Parathyroid adenoma (tissue), 2 donors: ENCODE measurements at regions not wholly inside any gene's neighbourhood (a gene's known extent, or its start where the extent isn't known, plus 50 kb on each side); places are given as distances from the start of the nearest gene placed in this dataset.

Experiments
- H2AFZ ChIP-seq: fragments of 300-600 bp; sonication (generic); one replicate; pipeline ENCODE4 v1.7.0; 2017; ENCODE audit warnings: antibody characterized with exemption, mild to moderate bottlenecking
- H3K27ac ChIP-seq: fragments of 300-600 bp; sonication (generic); one replicate; pipeline ENCODE4 v1.7.0; 2017
- H3K27me3 ChIP-seq: fragments of 300-600 bp; sonication (generic); one replicate; pipeline ENCODE4 v1.7.0; 2017; ENCODE audit warnings: low read length; ENCODE audit not compliant: control insufficient read depth, insufficient read depth
- H3K36me3 ChIP-seq: fragments of 300-600 bp; sonication (generic); one replicate; pipeline ENCODE4 v1.7.0; 2017; ENCODE audit warnings: low read length; ENCODE audit not compliant: control insufficient read depth, insufficient read depth
- H3K4me1 ChIP-seq: fragments of 300-600 bp; sonication (generic); one replicate; pipeline ENCODE4 v1.7.0; 2017; ENCODE audit warnings: control low read depth
- H3K4me2 ChIP-seq: fragments of 300-600 bp; sonication (generic); one replicate; pipeline ENCODE4 v1.7.0; 2017; ENCODE audit warnings: low read length
- H3K4me3 ChIP-seq: fragments of 300-600 bp; sonication (generic); one replicate; pipeline ENCODE4 v1.7.0; 2017; ENCODE audit warnings: low read depth, low read length
- H3K79me2 ChIP-seq: fragments of 300-600 bp; sonication (generic); one replicate; pipeline ENCODE4 v1.7.0; 2017; ENCODE audit warnings: control low read depth
- H3K9ac ChIP-seq: fragments of 300-600 bp; sonication (generic); one replicate; pipeline ENCODE4 v1.7.0; 2017; ENCODE audit warnings: mild to moderate bottlenecking
- H3K9me3 ChIP-seq: fragments of 300-600 bp; sonication (generic); one replicate; pipeline ENCODE4 v1.7.0; 2017; ENCODE audit warnings: low read length; ENCODE audit not compliant: control insufficient read depth
- TF ChIP-seq, protein P1 (sequence below): fragments of 300-600 bp; sonication (generic); IDR thresholded peaks from one replicate; pipeline ENCODE4 v1.7.0; 2017; ENCODE audit warnings: antibody characterized with exemption, mild to moderate bottlenecking
- donor health status: primary hyperparathyroidism.

- no peaks in the 10 kb centered on the region for H3K27me3 ChIP-seq
- no peaks in the 10 kb centered on the region for H3K36me3 ChIP-seq
- H3K9me3 ChIP-seq = no peaks in the 10 kb centered on the region
- H3K4me1 ChIP-seq = no peaks in the 10 kb centered on the region
- no peaks in the 10 kb centered on the region for H3K79me2 ChIP-seq
- H2AFZ ChIP-seq = no peak overlapping the region
- H3K4me3 ChIP-seq = no peak overlapping the region
- H3K4me2 ChIP-seq = no peak overlapping the region
- no peak overlapping the region for H3K9ac ChIP-seq
- no peak overlapping the region for H3K27ac ChIP-seq
- TF ChIP-seq, protein P1, sequence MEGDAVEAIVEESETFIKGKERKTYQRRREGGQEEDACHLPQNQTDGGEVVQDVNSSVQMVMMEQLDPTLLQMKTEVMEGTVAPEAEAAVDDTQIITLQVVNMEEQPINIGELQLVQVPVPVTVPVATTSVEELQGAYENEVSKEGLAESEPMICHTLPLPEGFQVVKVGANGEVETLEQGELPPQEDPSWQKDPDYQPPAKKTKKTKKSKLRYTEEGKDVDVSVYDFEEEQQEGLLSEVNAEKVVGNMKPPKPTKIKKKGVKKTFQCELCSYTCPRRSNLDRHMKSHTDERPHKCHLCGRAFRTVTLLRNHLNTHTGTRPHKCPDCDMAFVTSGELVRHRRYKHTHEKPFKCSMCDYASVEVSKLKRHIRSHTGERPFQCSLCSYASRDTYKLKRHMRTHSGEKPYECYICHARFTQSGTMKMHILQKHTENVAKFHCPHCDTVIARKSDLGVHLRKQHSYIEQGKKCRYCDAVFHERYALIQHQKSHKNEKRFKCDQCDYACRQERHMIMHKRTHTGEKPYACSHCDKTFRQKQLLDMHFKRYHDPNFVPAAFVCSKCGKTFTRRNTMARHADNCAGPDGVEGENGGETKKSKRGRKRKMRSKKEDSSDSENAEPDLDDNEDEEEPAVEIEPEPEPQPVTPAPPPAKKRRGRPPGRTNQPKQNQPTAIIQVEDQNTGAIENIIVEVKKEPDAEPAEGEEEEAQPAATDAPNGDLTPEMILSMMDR = no peak
These were observed 186.9 kb upstream of the ADGRL4 start for GRCh38 chr1:79193211-79194079.

- no peak overlapping the region for H2AFZ ChIP-seq
- H3K9me3 ChIP-seq = no peaks in the 10 kb centered on the region
- no peaks in the 10 kb centered on the region for H3K27me3 ChIP-seq
- H3K4me3 ChIP-seq = no peak overlapping the region
- no peak overlapping the region for H3K4me2 ChIP-seq
- H3K9ac ChIP-seq = no peak overlapping the region
- TF ChIP-seq, protein P1 = no peak
- H3K27ac ChIP-seq = no peak overlapping the region
- H3K79me2 ChIP-seq = no peaks in the 10 kb centered on the region
- H3K36me3 ChIP-seq = no peaks in the 10 kb centered on the region
- no peaks in the 10 kb centered on the region for H3K4me1 ChIP-seq
These were observed 183.5 kb upstream of the ADGRL4 start for GRCh38 chr1:79190074-79190473.

- H3K4me3 ChIP-seq = no peak overlapping the region
- H3K36me3 ChIP-seq = no peaks in the 10 kb centered on the region
- H3K27me3 ChIP-seq = no peaks in the 10 kb centered on the region
- TF ChIP-seq, protein P1 = no peak
- no peaks in the 10 kb centered on the region for H3K9me3 ChIP-seq
- no peak overlapping the region for H3K27ac ChIP-seq
- no peaks in the 10 kb centered on the region for H3K79me2 ChIP-seq
- H3K4me2 ChIP-seq = no peak overlapping the region
- H2AFZ ChIP-seq = no peak overlapping the region
- no peak overlapping the region for H3K9ac ChIP-seq
- H3K4me1 ChIP-seq = no peaks in the 10 kb centered on the region
These were observed 181.8 kb upstream of the ADGRL4 start for GRCh38 chr1:79188337-79188736.

DNA sequence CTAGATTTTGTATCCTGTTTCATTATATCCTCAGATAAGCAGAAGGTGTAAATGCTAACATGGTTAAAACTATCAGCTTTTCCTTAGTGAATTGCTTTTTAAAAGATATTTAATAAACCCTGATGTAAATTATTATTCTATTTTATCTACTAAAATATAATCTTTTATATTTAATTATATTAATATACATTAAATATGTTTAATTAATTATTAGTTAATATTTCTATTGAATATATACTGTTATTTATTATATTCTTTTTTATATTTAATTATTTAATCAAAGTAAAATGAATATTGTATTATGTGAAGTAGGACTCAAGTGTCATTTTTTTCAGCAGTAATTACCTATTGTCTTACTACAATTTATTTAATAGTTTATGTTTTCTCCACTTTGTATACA is 179.7 kb upstream of the ADGRL4 start:
- Histone ChIP-seq H3K9ac (no peak overlapping the region), H3K4me1 (no peaks in the 10 kb centered on the region), H3K4me2 (no peak overlapping the region), H3K27ac (no peak overlapping the region), H2AFZ (no peak overlapping the region), H3K9me3 (no peaks in the 10 kb centered on the region), H3K79me2 (no peaks in the 10 kb centered on the region), H3K36me3 (no peaks in the 10 kb centered on the region), H3K27me3 (no peaks in the 10 kb centered on the region), H3K4me3 (no peak overlapping the region)
- TF ChIP-seq, protein P1 = no peak

- Histone ChIP-seq H3K4me1 (no peaks in the 10 kb centered on the region), H3K79me2 (no peaks in the 10 kb centered on the region), H3K9me3 (no peaks in the 10 kb centered on the region), H3K4me2 (no peak overlapping the region), H3K27me3 (no peaks in the 10 kb centered on the region), H2AFZ (no peak overlapping the region), H3K4me3 (no peak overlapping the region), H3K36me3 (no peaks in the 10 kb centered on the region), H3K9ac (no peak overlapping the region), H3K27ac (no peak overlapping the region)
- TF ChIP-seq, protein P1 = no peak
These were observed 171.3 kb upstream of the ADGRL4 start for GRCh38 chr1:79177844-79178243.
